GM12878 (cell line): ENCODE measurements at regions not wholly inside any gene's neighbourhood (a gene's known extent, or its start where the extent isn't known, plus 50 kb on each side); places are given as distances from the start of the nearest gene placed in this dataset.

Experiments used
- ATAC-seq: fragments of 200-7000 bp; cut with Tn5 transposase; 3 replicates; pipeline ENCODE4 v1.9.1; 2020; ENCODE audit warnings: mild to moderate bottlenecking, moderate library complexity
- BruUV-seq: library from RNA; stranded (reverse); fragments of 400-500 nt; replicated peaks from 2 replicates; lab custom pipeline; 2021; lab: Mats Ljungman, UMichigan
- CTCF ChIA-PET: fragments of 300-600 bp; sonication (Branson Sonifier 250); formaldehyde crosslinking; extraction: SDS; loops from one replicate; lab custom pipeline; 2021; ENCODE audit warnings: inconsistent platforms; lab: Yijun Ruan, JAX
- POLR2A ChIA-PET: fragments of 350-600 bp; formaldehyde crosslinking; extraction: SDS; loops from one replicate; lab custom pipeline; 2021; ENCODE audit warnings: inconsistent platforms; lab: Charles Lee
- RAD21 ChIA-PET: fragments of 300-600 bp; sonication (Branson Sonifier 250); formaldehyde crosslinking; loops from one replicate; lab custom pipeline; 2023; ENCODE audit warnings: antibody characterized with exemption; ENCODE audit not compliant: unreplicated experiment; lab: Charles Lee
- SMC1A ChIA-PET: fragments of 300-600 bp; sonication (Branson Sonifier 250); formaldehyde crosslinking; loops from one replicate; lab custom pipeline; 2023; ENCODE audit not compliant: unreplicated experiment, uncharacterized antibody; lab: Charles Lee
- DNase-seq: peaks from one replicate; pipeline ENCODE4 v3.0.0-alpha.2; 2011; ENCODE audit warnings: low read depth, low spot score
- FAIRE-seq: peaks from 3 replicates; lab custom pipeline; 2011; peaks lifted over from hg19 to GRCh38; lab: Jason Lieb, UNC
- H2AFZ ChIP-seq: 2 replicates; pipeline ENCODE4 v1.6.0; 2011; ENCODE audit warnings: low read depth, low read length, control low read depth; ENCODE audit not compliant: control insufficient read depth
- H3K27ac ChIP-seq: 2 replicates; pipeline ENCODE4 v1.5.1; 2011; ENCODE audit warnings: control low read depth; ENCODE audit not compliant: control insufficient read depth, insufficient read depth
- H3K27me3 ChIP-seq, 2 experiments: replicated peaks in 1 of 2; 2 replicates each; pipeline versions ENCODE4 v1.6.0 to v1.6.1; 2011; ENCODE audit warnings: low read length in 1 of 2; ENCODE audit not compliant: control insufficient read depth in 2 of 2, insufficient read depth in 2 of 2
- H3K36me3 ChIP-seq, 2 experiments: 2 replicates each; pipeline ENCODE4 v1.5.1; 2011; ENCODE audit warnings: low read length in 1 of 2; ENCODE audit not compliant: control insufficient read depth in 2 of 2, insufficient read depth in 2 of 2
- H3K4me1 ChIP-seq: 2 replicates; pipeline ENCODE4 v1.6.1; 2011; ENCODE audit warnings: mild to moderate bottlenecking, low read length, moderate library complexity, mixed read lengths; ENCODE audit not compliant: control insufficient read depth, insufficient read depth
- H3K4me2 ChIP-seq: 2 replicates; pipeline ENCODE4 v1.6.0; 2011; ENCODE audit warnings: control low read depth; ENCODE audit not compliant: control insufficient read depth, insufficient read depth
- H3K4me3 ChIP-seq: fragments of 200-600 bp; sonication (generic); 2 replicates; pipeline ENCODE4 v1.5.1; 2016
- H3K79me2 ChIP-seq: 2 replicates; pipeline ENCODE4 v1.6.0; 2011; ENCODE audit warnings: low read length; ENCODE audit not compliant: control insufficient read depth, insufficient read depth
- H3K9ac ChIP-seq: 2 replicates; pipeline ENCODE4 v1.8.0; 2011; ENCODE audit warnings: low read length, control low read depth, mixed read lengths; ENCODE audit not compliant: control insufficient read depth, insufficient read depth
- H3K9me3 ChIP-seq: replicated peaks from 3 replicates; pipeline ENCODE4 v1.5.1; 2011; ENCODE audit warnings: mild to moderate bottlenecking, low read length; ENCODE audit not compliant: control insufficient read depth, insufficient read depth
- H4K20me1 ChIP-seq: 2 replicates; pipeline ENCODE4 v1.6.0; 2011; ENCODE audit not compliant: control insufficient read depth, insufficient read depth
- CHD4 ChIP-seq: fragments of 200-600 bp; sonication (generic); IDR thresholded peaks from 2 replicates; pipeline ENCODE4 v1.6.1; 2016; ENCODE audit warnings: mild to moderate bottlenecking
- HDGF ChIP-seq: fragments of 450-650 bp; IDR thresholded peaks from 2 replicates; pipeline ENCODE4 v1.6.1; 2016; ENCODE audit warnings: antibody characterized with exemption
- IRF4 ChIP-seq: IDR thresholded peaks from 2 replicates; pipeline ENCODE4 v1.6.1; 2011; ENCODE audit warnings: low read depth, low read length
- MEF2A ChIP-seq: IDR thresholded peaks from 2 replicates; pipeline ENCODE4 v1.6.1; 2011; ENCODE audit warnings: low read depth, mild to moderate bottlenecking, low read length, moderate library complexity; ENCODE audit not compliant: insufficient read depth
- NBN ChIP-seq: fragments of 450-650 bp; IDR thresholded peaks from 2 replicates; pipeline ENCODE4 v1.6.1; 2016
- RELA ChIP-seq: fragments of 450-650 bp; IDR thresholded peaks from 2 replicates; pipeline ENCODE4 v1.8.0; 2014; ENCODE audit warnings: borderline replicate concordance; ENCODE audit not compliant: partially characterized antibody
- SPI1 ChIP-seq: IDR thresholded peaks from 2 replicates; pipeline ENCODE4 v1.6.1; 2011; ENCODE audit warnings: low read depth, mild to moderate bottlenecking, low read length, moderate library complexity, borderline replicate concordance; ENCODE audit not compliant: insufficient read depth
- STAT1 ChIP-seq: fragments of 450-650 bp; conservative IDR thresholded peaks from 2 replicates; pipeline ENCODE4 v1.6.1; 2014; ENCODE audit warnings: antibody characterized with exemption, mild to moderate bottlenecking
- SUPT20H ChIP-seq: IDR thresholded peaks from 2 replicates; pipeline ENCODE4 v1.6.1; 2011; ENCODE audit warnings: low read depth, mild to moderate bottlenecking, low read length, moderate library complexity, borderline replicate concordance; ENCODE audit not compliant: control insufficient read depth
- TAF1 ChIP-seq: IDR thresholded peaks from 2 replicates; pipeline ENCODE4 v1.6.1; 2011; ENCODE audit warnings: mild to moderate bottlenecking, low read depth, low read length, borderline replicate concordance
- ZBED1 ChIP-seq: IDR thresholded peaks from 2 replicates; pipeline ENCODE4 v1.6.1; 2016; ENCODE audit warnings: borderline replicate concordance
- WGBS: methylation state at CpG from one replicate; pipeline ENCODE4 v1.1.6; 2016; ENCODE audit warnings: low lambda C conversion rate; ENCODE audit not compliant: insufficient replicate concordance, insufficient coverage; ENCODE audit errors: missing lambda C conversion rate; 5-methylcytosine and 5-hydroxymethylcytosine counted together
- in situ Hi-C: fragments of 300-500 bp; cut with MboI; formaldehyde crosslinking; loops from 9 replicates; pipeline ENCODE4 v1.14.3; 2018; ENCODE audit warnings: mixed read lengths
- intact Hi-C: fragments of 100-400 bp; cut with micrococcal nuclease; formaldehyde crosslinking; loops from one replicate; pipeline ENCODE4 v1.14.2; 2022; ENCODE audit not compliant: unreplicated experiment

GRCh38 chr2:144774809-144775208 lies 254.9 kb upstream of the ZEB2 start:
- H3K79me2 ChIP-seq, result no peaks in the 10 kb centered on the region
- H3K9me3 ChIP-seq, result no peaks in the 10 kb centered on the region
- no peak overlapping the region for H2AFZ ChIP-seq
- CTCF ChIA-PET, result no interaction called here
- RAD21 ChIA-PET, result no interaction called here
- no peak overlapping the region for H3K9ac ChIP-seq
- FAIRE-seq, result no peak
- H3K36me3 ChIP-seq, result no peaks in the 10 kb centered on the region
- TF ChIP-seq IRF4 (no peak), SPI1 (0 out of 2 replicates have a peak, but pooled peaks have one; percentile 22)
- H3K27me3 ChIP-seq, result peaks cover 0 to 3% of the 10 kb centered on the region in 2 experiments; a peak in 1 of 4 replicates
- intact Hi-C loops (no loop called here), in situ Hi-C loops (no loop called here)
- no peaks in the 10 kb centered on the region for H4K20me1 ChIP-seq
- H3K4me2 ChIP-seq, result no peak overlapping the region
- no peak for DNase-seq
- no peak overlapping the region for H3K4me3 ChIP-seq
- no peak for ATAC-seq
- POLR2A ChIA-PET, result no interaction called here
- H3K4me1 ChIP-seq, result no peaks in the 10 kb centered on the region
- SMC1A ChIA-PET, result no interaction called here
- no peak overlapping the region for H3K27ac ChIP-seq
- no TSS peak for BruUV-seq

GRCh38 chr2:144771348-144771747 lies 251.4 kb upstream of the ZEB2 start:
- Histone ChIP-seq H3K36me3 (no peaks in the 10 kb centered on the region), H3K4me2 (no peak overlapping the region), H3K9me3 (no peaks in the 10 kb centered on the region), H3K4me1 (no peaks in the 10 kb centered on the region), H3K9ac (no peak overlapping the region), H3K79me2 (no peaks in the 10 kb centered on the region), H3K27ac (no peak overlapping the region), H4K20me1 (no peaks in the 10 kb centered on the region), H3K4me3 (no peak overlapping the region), H3K27me3 (no peaks in the 10 kb centered on the region), H2AFZ (no peak overlapping the region)
- 41% methylated on average over 3 of the region's 3 CpGs for WGBS
- ChIA-PET CTCF (no interaction called here), SMC1A (no interaction called here), RAD21 (no interaction called here), POLR2A (no interaction called here)
- TF ChIP-seq TAF1, result no peak
- TF ChIP-seq CHD4, result no peak
- no peak for TF ChIP-seq IRF4
- TF ChIP-seq SUPT20H, result no peak
- no peak for TF ChIP-seq ZBED1
- TF ChIP-seq HDGF, result no peak
- TF ChIP-seq RELA, result no peak
- no peak for TF ChIP-seq MEF2A
- TF ChIP-seq STAT1, result no peak
- TF ChIP-seq NBN, result no peak
- FAIRE-seq (no peak), DNase-seq (no peak), ATAC-seq (no peak)
- in situ Hi-C loops, result no loop called here
- no TSS peak for BruUV-seq
- intact Hi-C loops, result no loop called here
